ENCODE measurements at regions not wholly inside any gene's neighbourhood (a gene's known extent, or its start where the extent isn't known, plus 50 kb on each side); places are given as distances from the start of the nearest gene placed in this dataset.

- Histone ChIP-seq H3K36me3 (ENCODE audit: control insufficient read depth, insufficient read depth, low read length) (no peaks in the 10 kb centered on the region), H3K27ac (ENCODE audit: low read depth, low read length) (no peak overlapping the region), H3K9me3 (ENCODE audit: control insufficient read depth, low read length) (no peaks in the 10 kb centered on the region), H3K4me1 (ENCODE audit: control insufficient read depth, insufficient read depth, low read length) (peaks cover 3% of the 10 kb centered on the region), H3K4me3 (ENCODE audit: low read length) (no peak overlapping the region), H3K27me3 (ENCODE audit: control insufficient read depth, insufficient read depth, low read length, poor library complexity, severe bottlenecking) (no peaks in the 10 kb centered on the region), H3K9ac (ENCODE audit: extremely low read depth, low read length, poor library complexity, severe bottlenecking) (no peak overlapping the region)
- H3K27ac Mint-ChIP-seq, result no peak overlapping the region
- H3K4me3 Mint-ChIP-seq, result no peak overlapping the region
- WGBS, 2 experiments (ENCODE audit: insufficient coverage in 1 of 2, insufficient read length in 1 of 2), result 84 to 96% methylated on average over 3 to 4 of the region's 4 CpGs
- no peaks in the 10 kb centered on the region for H3K36me3 Mint-ChIP-seq (ENCODE audit: low read depth)
- no peaks in the 10 kb centered on the region for H3K9me3 Mint-ChIP-seq
- TF ChIP-seq, protein P1, sequence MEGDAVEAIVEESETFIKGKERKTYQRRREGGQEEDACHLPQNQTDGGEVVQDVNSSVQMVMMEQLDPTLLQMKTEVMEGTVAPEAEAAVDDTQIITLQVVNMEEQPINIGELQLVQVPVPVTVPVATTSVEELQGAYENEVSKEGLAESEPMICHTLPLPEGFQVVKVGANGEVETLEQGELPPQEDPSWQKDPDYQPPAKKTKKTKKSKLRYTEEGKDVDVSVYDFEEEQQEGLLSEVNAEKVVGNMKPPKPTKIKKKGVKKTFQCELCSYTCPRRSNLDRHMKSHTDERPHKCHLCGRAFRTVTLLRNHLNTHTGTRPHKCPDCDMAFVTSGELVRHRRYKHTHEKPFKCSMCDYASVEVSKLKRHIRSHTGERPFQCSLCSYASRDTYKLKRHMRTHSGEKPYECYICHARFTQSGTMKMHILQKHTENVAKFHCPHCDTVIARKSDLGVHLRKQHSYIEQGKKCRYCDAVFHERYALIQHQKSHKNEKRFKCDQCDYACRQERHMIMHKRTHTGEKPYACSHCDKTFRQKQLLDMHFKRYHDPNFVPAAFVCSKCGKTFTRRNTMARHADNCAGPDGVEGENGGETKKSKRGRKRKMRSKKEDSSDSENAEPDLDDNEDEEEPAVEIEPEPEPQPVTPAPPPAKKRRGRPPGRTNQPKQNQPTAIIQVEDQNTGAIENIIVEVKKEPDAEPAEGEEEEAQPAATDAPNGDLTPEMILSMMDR (conservative IDR thresholded peaks at IDR 0.05), result no peak
- H3K27me3 Mint-ChIP-seq (ENCODE audit: insufficient read depth), result no peaks in the 10 kb centered on the region
- H3K4me1 Mint-ChIP-seq, result peaks cover 29% of the 10 kb centered on the region
- no peak for DNase-seq
These were observed 56.2 kb downstream of the PLCE1 start for GRCh38 chr10:94049911-94050310.

DNA sequence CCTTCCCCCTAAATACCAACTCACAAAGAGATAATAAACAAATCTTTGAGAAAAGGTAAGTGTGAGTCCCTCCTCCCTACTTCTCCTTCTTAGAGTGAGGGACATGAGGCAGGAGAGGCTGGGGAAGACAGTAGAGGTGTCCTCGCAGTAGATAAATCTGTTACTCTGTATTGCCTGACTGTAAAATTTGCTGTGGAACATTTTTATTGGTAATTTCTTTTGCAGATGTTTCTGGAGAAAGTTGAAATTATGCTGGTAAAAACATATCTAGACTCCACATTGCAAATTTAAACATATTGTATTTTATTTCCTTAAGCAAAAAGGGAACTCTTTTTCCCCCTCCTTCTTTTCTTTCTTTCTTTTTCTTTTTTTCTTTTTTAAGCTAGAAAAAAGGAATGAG, 58.5 kb downstream of the PLCE1 start:
- TF ChIP-seq, protein P1 (conservative IDR thresholded peaks at IDR 0.05), result no peak

GRCh38 chr10:94052866-94053791, 59.4 kb downstream of the PLCE1 start:
- H3K9ac ChIP-seq (ENCODE audit: extremely low read depth, low read length, poor library complexity, severe bottlenecking), result no peak overlapping the region
- no peak for DNase-seq
- H3K27me3 ChIP-seq (ENCODE audit: control insufficient read depth, insufficient read depth, low read length, poor library complexity, severe bottlenecking), result no peaks in the 10 kb centered on the region
- no peak overlapping the region for H3K4me3 ChIP-seq (ENCODE audit: low read length)
- Mint-ChIP-seq H3K27me3 (ENCODE audit: insufficient read depth) (no peaks in the 10 kb centered on the region), H3K4me1 (peaks cover 29% of the 10 kb centered on the region), H3K27ac (no peak overlapping the region), H3K9me3 (no peaks in the 10 kb centered on the region), H3K36me3 (ENCODE audit: low read depth) (no peaks in the 10 kb centered on the region), H3K4me3 (no peak overlapping the region)
- peaks cover 3% of the 10 kb centered on the region for H3K4me1 ChIP-seq (ENCODE audit: control insufficient read depth, insufficient read depth, low read length)
- TF ChIP-seq, protein P1 (conservative IDR thresholded peaks at IDR 0.05), result peak; percentile 29
- H3K9me3 ChIP-seq (ENCODE audit: control insufficient read depth, low read length), result no peaks in the 10 kb centered on the region
- 91 to 92% methylated on average over 9 to 11 of the region's 11 CpGs for WGBS, 2 experiments (ENCODE audit: insufficient coverage in 1 of 2, insufficient read length in 1 of 2)
- no peak overlapping the region for H3K27ac ChIP-seq (ENCODE audit: low read depth, low read length)
- H3K36me3 ChIP-seq (ENCODE audit: control insufficient read depth, insufficient read depth, low read length), result no peaks in the 10 kb centered on the region

More for the DNA sequence above, 58.5 kb downstream of the PLCE1 start:
- no peaks in the 10 kb centered on the region for H3K9me3 ChIP-seq (ENCODE audit: control insufficient read depth, low read length)
- no peaks in the 10 kb centered on the region for H3K27me3 ChIP-seq (ENCODE audit: control insufficient read depth, insufficient read depth, low read length, poor library complexity, severe bottlenecking)
- 88% methylated on average over 1 of the region's 1 CpG; no CpG with 5 or more reads in 1 of the 2 experiments for WGBS, 2 experiments (ENCODE audit: insufficient coverage in 1 of 2, insufficient read length in 1 of 2)
- DNase-seq, result no peak
- H3K27me3 Mint-ChIP-seq (ENCODE audit: insufficient read depth), result no peaks in the 10 kb centered on the region
- H3K4me3 ChIP-seq (ENCODE audit: low read length), result no peak overlapping the region
- H3K9ac ChIP-seq (ENCODE audit: extremely low read depth, low read length, poor library complexity, severe bottlenecking), result no peak overlapping the region
- no peak overlapping the region for H3K27ac ChIP-seq (ENCODE audit: low read depth, low read length)
- H3K9me3 Mint-ChIP-seq, result no peaks in the 10 kb centered on the region
- H3K36me3 Mint-ChIP-seq (ENCODE audit: low read depth), result no peaks in the 10 kb centered on the region
- peaks cover 29% of the 10 kb centered on the region for H3K4me1 Mint-ChIP-seq
- peaks cover 3% of the 10 kb centered on the region for H3K4me1 ChIP-seq (ENCODE audit: control insufficient read depth, insufficient read depth, low read length)
- H3K36me3 ChIP-seq (ENCODE audit: control insufficient read depth, insufficient read depth, low read length), result no peaks in the 10 kb centered on the region
- H3K4me3 Mint-ChIP-seq, result no peak overlapping the region
- no peak overlapping the region for H3K27ac Mint-ChIP-seq
